ENCODE measurements at regions not wholly inside any gene's neighbourhood (a gene's known extent, or its start where the extent isn't known, plus 50 kb on each side); places are given as distances from the start of the nearest gene placed in this dataset.
"Not testable (repeated sequence)": the region's sequence is repeated elsewhere in the genome, so short reads cannot be mapped to it uniquely, and the experiment has no call there.

DNA sequence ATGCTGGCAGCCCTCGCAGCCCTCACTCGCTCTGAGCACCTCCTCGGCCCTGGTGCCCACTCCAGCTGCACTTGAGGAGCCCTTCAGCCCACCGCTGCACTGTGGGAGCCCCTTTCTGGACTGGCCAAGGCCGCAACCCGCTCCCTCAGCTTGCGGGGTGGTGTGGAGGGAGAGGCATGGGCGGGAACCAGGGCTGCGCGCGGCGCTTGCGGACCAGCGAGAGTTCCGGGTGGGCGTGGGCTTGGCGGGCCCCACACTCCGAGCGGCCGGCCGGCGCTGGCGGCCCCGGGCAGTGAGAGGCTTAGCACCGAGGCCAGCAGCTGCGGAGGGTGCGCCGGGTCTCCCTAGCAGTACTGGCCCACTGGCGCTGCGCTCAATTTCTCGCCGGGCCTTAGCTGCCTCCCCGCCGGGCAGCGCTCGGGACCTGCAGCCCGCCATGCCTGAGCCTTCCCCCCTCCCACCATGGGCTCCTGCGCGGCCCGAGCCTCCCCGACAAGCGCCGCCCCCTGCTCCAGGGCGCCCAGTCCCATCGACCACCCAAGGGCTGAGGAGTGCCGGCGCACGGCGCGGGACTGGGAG, 283.7 kb upstream of the TMEM132C start:
- TF ChIP-seq, protein P1, sequence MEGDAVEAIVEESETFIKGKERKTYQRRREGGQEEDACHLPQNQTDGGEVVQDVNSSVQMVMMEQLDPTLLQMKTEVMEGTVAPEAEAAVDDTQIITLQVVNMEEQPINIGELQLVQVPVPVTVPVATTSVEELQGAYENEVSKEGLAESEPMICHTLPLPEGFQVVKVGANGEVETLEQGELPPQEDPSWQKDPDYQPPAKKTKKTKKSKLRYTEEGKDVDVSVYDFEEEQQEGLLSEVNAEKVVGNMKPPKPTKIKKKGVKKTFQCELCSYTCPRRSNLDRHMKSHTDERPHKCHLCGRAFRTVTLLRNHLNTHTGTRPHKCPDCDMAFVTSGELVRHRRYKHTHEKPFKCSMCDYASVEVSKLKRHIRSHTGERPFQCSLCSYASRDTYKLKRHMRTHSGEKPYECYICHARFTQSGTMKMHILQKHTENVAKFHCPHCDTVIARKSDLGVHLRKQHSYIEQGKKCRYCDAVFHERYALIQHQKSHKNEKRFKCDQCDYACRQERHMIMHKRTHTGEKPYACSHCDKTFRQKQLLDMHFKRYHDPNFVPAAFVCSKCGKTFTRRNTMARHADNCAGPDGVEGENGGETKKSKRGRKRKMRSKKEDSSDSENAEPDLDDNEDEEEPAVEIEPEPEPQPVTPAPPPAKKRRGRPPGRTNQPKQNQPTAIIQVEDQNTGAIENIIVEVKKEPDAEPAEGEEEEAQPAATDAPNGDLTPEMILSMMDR (IDR thresholded peaks at IDR 0.05), result not testable (repeated sequence)
- not testable (repeated sequence) for TF ChIP-seq EZH2 (IDR thresholded peaks at IDR 0.05; ENCODE audit: borderline replicate concordance, insufficient read depth, low read depth, low read length, poor library complexity, severe bottlenecking)

Data from B cell (primary cell).